HepG2 (cell line): ENCODE measurements at regions not wholly inside any gene's neighbourhood (a gene's known extent, or its start where the extent isn't known, plus 50 kb on each side); places are given as distances from the start of the nearest gene placed in this dataset.

Source experiments
- NRL ChIP-seq: sonication (generic); formaldehyde crosslinking; IDR thresholded peaks from 2 replicates; pipeline ENCODE4 v1.5.0; 2020; ENCODE audit warnings: missing genetic modification reagents, mild to moderate bottlenecking, moderate library complexity, borderline replicate concordance
- ZFP36 ChIP-seq: fragments of 150-350 bp; IDR thresholded peaks from 2 replicates; pipeline ENCODE4 v1.6.1; 2018; ENCODE audit warnings: borderline replicate concordance, low read length, low read depth; ENCODE audit not compliant: partially characterized antibody
- ZNF121 ChIP-seq: sonication (generic); formaldehyde crosslinking; IDR thresholded peaks from 2 replicates; pipeline ENCODE4 v1.5.0; 2020; ENCODE audit warnings: mild to moderate bottlenecking, missing genetic modification reagents
- ZNF446 ChIP-seq: sonication (generic); formaldehyde crosslinking; IDR thresholded peaks from 2 replicates; pipeline ENCODE4 v1.5.0; 2020; ENCODE audit warnings: mild to moderate bottlenecking, missing genetic modification reagents
- ZNF749 ChIP-seq: sonication (generic); formaldehyde crosslinking; IDR thresholded peaks from 2 replicates; pipeline ENCODE4 v1.8.0; 2022; ENCODE audit warnings: mild to moderate bottlenecking, missing genetic modification reagents, moderate library complexity, borderline replicate concordance
- TF ChIP-seq, protein P1 (sequence below): sonication (generic); formaldehyde crosslinking; IDR thresholded peaks from 2 replicates; pipeline ENCODE4 v1.5.0; 2020; ENCODE audit warnings: missing genetic modification reagents
- TF ChIP-seq, protein P2 (sequence below), 2 experiments: sonication (generic) in 1 of 2; formaldehyde crosslinking in 1 of 2; IDR thresholded peaks; 2 replicates each; pipeline versions ENCODE4 v1.4.0 to v1.6.1; 2016 to 2020; ENCODE audit warnings: borderline replicate concordance in 1 of 2, low read depth in 1 of 2, mild to moderate bottlenecking in 1 of 2, missing genetic modification reagents in 1 of 2

DNA sequence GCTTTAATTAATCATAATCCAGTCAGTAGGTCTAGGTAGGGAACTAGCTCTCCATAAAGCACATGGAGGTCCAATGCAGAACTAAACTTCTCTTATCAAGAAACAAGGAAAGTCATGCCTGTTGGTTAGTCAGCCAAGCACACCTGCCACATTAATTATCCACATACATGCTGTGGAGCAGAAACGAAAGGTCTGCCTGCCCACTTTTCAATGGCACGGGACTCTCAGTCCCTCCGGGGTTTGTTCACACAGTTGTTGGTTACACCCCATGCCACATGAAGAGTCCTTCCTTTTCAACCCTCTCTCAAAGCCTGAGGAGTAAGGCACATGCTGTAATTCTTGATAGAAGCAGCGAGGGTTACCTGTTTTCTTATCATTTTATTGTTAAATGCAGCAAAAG lies 1096.4 kb upstream of the MAP3K7 start (continued):
- TF ChIP-seq, protein P1, sequence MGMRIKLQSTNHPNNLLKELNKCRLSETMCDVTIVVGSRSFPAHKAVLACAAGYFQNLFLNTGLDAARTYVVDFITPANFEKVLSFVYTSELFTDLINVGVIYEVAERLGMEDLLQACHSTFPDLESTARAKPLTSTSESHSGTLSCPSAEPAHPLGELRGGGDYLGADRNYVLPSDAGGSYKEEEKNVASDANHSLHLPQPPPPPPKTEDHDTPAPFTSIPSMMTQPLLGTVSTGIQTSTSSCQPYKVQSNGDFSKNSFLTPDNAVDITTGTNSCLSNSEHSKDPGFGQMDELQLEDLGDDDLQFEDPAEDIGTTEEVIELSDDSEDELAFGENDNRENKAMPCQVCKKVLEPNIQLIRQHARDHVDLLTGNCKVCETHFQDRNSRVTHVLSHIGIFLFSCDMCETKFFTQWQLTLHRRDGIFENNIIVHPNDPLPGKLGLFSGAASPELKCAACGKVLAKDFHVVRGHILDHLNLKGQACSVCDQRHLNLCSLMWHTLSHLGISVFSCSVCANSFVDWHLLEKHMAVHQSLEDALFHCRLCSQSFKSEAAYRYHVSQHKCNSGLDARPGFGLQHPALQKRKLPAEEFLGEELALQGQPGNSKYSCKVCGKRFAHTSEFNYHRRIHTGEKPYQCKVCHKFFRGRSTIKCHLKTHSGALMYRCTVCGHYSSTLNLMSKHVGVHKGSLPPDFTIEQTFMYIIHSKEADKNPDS = no peak
- TF ChIP-seq ZNF446 (no peak), ZFP36 (no peak), ZNF121 (CRISPR knock-in tag) (no peak), NRL (CRISPR knock-in tag) (no peak), ZNF749 (CRISPR knock-in tag) (no peak)
- TF ChIP-seq, protein P2, sequence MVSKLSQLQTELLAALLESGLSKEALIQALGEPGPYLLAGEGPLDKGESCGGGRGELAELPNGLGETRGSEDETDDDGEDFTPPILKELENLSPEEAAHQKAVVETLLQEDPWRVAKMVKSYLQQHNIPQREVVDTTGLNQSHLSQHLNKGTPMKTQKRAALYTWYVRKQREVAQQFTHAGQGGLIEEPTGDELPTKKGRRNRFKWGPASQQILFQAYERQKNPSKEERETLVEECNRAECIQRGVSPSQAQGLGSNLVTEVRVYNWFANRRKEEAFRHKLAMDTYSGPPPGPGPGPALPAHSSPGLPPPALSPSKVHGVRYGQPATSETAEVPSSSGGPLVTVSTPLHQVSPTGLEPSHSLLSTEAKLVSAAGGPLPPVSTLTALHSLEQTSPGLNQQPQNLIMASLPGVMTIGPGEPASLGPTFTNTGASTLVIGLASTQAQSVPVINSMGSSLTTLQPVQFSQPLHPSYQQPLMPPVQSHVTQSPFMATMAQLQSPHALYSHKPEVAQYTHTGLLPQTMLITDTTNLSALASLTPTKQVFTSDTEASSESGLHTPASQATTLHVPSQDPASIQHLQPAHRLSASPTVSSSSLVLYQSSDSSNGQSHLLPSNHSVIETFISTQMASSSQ (IDR thresholded peaks at IDR 0.05; ENCODE audit: low read depth) = no peak
- TF ChIP-seq, protein P2 (CRISPR knock-in tag; IDR thresholded peaks at IDR 0.05; ENCODE audit: borderline replicate concordance) = no peak
